ENCODE measurements at regions not wholly inside any gene's neighbourhood (a gene's known extent, or its start where the extent isn't known, plus 50 kb on each side); places are given as distances from the start of the nearest gene placed in this dataset.

DNA sequence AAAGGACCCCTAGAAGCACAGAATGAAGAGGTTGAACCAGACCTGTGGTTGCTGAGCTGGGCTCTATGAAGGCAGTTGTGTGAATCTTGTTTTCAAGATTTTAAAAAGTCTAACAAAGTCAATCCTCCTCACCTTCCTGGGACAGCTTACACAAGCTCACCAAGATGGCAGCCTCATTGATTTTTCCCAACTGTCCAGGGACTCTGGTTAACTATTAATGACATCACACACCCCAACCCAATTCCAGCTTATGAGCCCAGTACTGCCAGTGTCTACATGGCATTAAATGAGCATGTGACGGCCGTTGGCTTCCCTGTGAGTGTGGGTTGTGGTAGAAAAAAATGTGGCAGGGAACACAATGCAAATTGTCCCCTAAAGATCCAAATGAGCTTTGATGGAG, 137.0 kb downstream of the CHST1 start:
- no peak overlapping the region for H3K4me3 Mint-ChIP-seq (ENCODE audit: low read depth)
- H3K27ac Mint-ChIP-seq, result peak overlapping the region; percentile 58
- H3K9me3 Mint-ChIP-seq, result no peaks in the 10 kb centered on the region
- intact Hi-C loops (cut with micrococcal nuclease), result no loop called here
- H3K4me1 Mint-ChIP-seq (ENCODE audit: low read depth), result peaks cover 16% of the 10 kb centered on the region
- H3K27me3 Mint-ChIP-seq (ENCODE audit: low read depth), result no peaks in the 10 kb centered on the region
- no peaks in the 10 kb centered on the region for H3K36me3 Mint-ChIP-seq (ENCODE audit: low read depth)
- DNase-seq (ENCODE audit: low spot score), result no peak

DNA sequence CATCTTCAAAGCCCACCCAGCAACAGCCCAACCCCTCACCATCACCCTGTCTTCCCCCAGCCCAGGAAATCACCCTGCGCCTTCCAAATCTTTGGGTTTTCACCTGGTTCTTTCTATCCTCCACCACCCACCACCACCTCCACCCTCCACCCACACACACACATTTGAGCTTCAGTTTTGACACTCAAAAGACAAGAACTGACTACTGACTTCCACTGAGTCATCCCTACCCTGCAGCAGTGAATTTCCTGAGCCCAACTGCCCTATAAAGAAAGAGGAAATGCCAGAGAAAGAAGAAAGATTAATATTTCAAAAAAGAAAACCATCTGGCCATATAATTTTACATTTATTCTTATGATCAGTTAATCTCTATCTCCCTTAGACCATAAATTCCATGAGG, 137.5 kb downstream of the CHST1 start:
- Mint-ChIP-seq H3K4me3 (ENCODE audit: low read depth) (no peak overlapping the region), H3K4me1 (ENCODE audit: low read depth) (peaks cover 16% of the 10 kb centered on the region), H3K9me3 (no peaks in the 10 kb centered on the region), H3K27me3 (ENCODE audit: low read depth) (no peaks in the 10 kb centered on the region), H3K36me3 (ENCODE audit: low read depth) (no peaks in the 10 kb centered on the region), H3K27ac (peak overlapping the region; percentile 58)
- intact Hi-C loops (cut with micrococcal nuclease), result no loop called here
- DNase-seq (ENCODE audit: low spot score), result no peak

- no peaks in the 10 kb centered on the region for H3K9me3 Mint-ChIP-seq
- intact Hi-C loops (cut with micrococcal nuclease), result no loop called here
- H3K36me3 Mint-ChIP-seq (ENCODE audit: low read depth), result no peaks in the 10 kb centered on the region
- no peak overlapping the region for H3K27ac Mint-ChIP-seq
- no peak for DNase-seq (ENCODE audit: low spot score)
- H3K27me3 Mint-ChIP-seq (ENCODE audit: low read depth), result no peaks in the 10 kb centered on the region
- H3K4me3 Mint-ChIP-seq (ENCODE audit: low read depth), result no peak overlapping the region
- H3K4me1 Mint-ChIP-seq (ENCODE audit: low read depth), result peaks cover 16% of the 10 kb centered on the region
Observed at GRCh38 chr11:45525393-45525792, 140.0 kb downstream of the CHST1 start.

DNA sequence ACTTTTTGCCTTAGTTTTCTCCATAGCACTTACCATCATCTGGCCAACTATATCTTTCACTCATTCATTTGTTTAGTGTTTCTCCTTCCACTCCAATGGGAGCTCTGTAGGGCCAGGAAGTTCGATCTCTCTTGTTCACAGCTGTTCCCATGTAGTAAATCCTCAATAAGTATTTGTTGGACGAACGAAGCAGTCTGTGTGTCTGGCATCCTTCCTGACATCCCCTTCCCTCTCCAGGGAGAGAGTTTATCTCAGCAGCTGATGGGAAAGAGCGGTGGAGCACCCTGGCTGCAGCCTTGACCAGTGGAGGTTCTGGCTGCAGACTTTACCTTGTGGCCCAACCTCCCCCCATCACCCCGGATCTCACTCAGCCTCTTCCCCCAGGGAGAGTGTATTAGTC, 141.7 kb downstream of the CHST1 start:
- H3K4me3 Mint-ChIP-seq (ENCODE audit: low read depth), result no peak overlapping the region
- intact Hi-C loops (cut with micrococcal nuclease), result no loop called here
- no peaks in the 10 kb centered on the region for H3K36me3 Mint-ChIP-seq (ENCODE audit: low read depth)
- DNase-seq (ENCODE audit: low spot score), result no peak
- no peaks in the 10 kb centered on the region for H3K27me3 Mint-ChIP-seq (ENCODE audit: low read depth)
- no peak overlapping the region for H3K27ac Mint-ChIP-seq
- H3K4me1 Mint-ChIP-seq (ENCODE audit: low read depth), result peaks cover 16% of the 10 kb centered on the region
- no peaks in the 10 kb centered on the region for H3K9me3 Mint-ChIP-seq

- intact Hi-C loops (cut with micrococcal nuclease), result no loop called here
Observed at GRCh38 chr11:45518833-45519535, 146.4 kb downstream of the CHST1 start.

DNA sequence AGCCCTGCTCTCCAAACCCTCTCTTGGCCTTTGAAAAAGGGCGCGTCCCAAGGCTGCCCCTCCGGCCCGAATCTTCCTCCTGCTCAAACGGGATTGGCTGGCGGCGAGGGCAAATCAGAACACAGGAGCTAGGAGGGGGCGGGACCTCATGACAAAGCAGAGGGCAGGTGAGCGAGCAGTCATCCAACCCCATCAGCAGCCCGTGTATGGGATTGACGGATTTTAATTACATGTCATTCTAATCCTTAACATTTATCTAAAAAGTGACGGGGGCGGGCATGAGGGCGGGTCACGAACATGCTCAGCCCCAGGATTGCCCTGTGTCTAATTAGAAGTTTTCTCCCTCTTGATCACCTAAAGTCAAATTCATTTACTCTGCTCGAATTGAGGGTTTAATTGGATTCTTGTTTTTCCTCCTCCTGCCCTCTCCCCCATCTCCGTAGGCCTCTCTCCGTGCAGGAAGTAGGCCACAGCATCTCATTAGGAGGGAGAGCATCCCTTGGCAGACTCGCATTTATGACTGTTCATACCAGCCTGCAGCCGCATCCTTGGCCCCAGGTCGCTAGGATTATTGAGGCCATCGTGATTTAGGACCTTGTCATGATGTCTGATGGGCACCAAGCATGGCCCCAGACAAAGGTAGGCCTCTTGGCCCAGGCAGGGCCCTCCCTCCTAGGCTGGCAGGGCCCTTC, 147.1 kb downstream of the CHST1 start:
- H3K4me1 Mint-ChIP-seq (ENCODE audit: low read depth), result no peaks in the 10 kb centered on the region

More at GRCh38 chr11:45518833-45519535, 146.4 kb downstream of the CHST1 start:
- no peaks in the 10 kb centered on the region for H3K9me3 Mint-ChIP-seq
- no peaks in the 10 kb centered on the region for H3K27me3 Mint-ChIP-seq (ENCODE audit: low read depth)
- no peaks in the 10 kb centered on the region for H3K4me1 Mint-ChIP-seq (ENCODE audit: low read depth)
- no peak overlapping the region for H3K4me3 Mint-ChIP-seq (ENCODE audit: low read depth)
- H3K36me3 Mint-ChIP-seq (ENCODE audit: low read depth), result no peaks in the 10 kb centered on the region
- DNase-seq (ENCODE audit: low spot score), result no peak
- H3K27ac Mint-ChIP-seq, result no peak overlapping the region

DNA sequence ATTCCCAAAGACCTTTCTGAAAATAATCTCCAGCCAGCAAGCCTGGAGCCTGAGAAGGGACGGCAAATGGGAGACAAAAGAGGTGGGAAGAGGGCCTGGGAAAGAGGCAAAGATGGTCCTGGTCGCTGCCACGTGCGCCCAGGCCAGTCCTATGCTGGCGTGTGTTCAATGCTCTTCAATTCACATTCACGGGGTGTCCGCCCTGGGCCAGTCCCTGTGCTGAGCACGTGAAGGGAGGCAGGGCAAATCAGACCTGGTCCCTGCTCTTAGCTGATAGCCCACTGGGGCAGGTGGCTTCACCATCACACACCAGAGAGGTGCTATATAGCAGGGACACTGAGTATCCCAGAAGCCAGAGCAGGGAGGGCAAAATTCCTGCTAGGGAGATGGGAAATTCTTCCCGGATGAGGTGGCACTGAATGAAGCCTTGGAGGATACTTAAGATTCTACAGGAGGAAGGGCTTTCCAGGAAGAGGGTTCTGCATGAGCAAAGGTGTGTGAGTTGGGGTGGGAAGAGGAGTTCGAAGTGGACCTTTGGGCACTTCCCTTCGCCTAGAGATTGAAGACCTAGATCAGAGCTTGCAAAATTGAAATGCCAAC, 148.2 kb downstream of the CHST1 start:
- no peak overlapping the region for H3K4me3 Mint-ChIP-seq (ENCODE audit: low read depth)
- no peaks in the 10 kb centered on the region for H3K9me3 Mint-ChIP-seq
- no peak overlapping the region for H3K27ac Mint-ChIP-seq
- intact Hi-C loops (cut with micrococcal nuclease), result no loop called here
- H3K4me1 Mint-ChIP-seq (ENCODE audit: low read depth), result no peaks in the 10 kb centered on the region
- H3K27me3 Mint-ChIP-seq (ENCODE audit: low read depth), result no peaks in the 10 kb centered on the region
- DNase-seq (ENCODE audit: low spot score), result no peak
- H3K36me3 Mint-ChIP-seq (ENCODE audit: low read depth), result no peaks in the 10 kb centered on the region

More for the DNA sequence above, 147.1 kb downstream of the CHST1 start:
- no peaks in the 10 kb centered on the region for H3K27me3 Mint-ChIP-seq (ENCODE audit: low read depth)
- no peaks in the 10 kb centered on the region for H3K9me3 Mint-ChIP-seq
- no peak overlapping the region for H3K4me3 Mint-ChIP-seq (ENCODE audit: low read depth)
- H3K36me3 Mint-ChIP-seq (ENCODE audit: low read depth), result no peaks in the 10 kb centered on the region
- no peak for DNase-seq (ENCODE audit: low spot score)
- intact Hi-C loops (cut with micrococcal nuclease), result no loop called here
- H3K27ac Mint-ChIP-seq, result no peak overlapping the region

- intact Hi-C loops (cut with micrococcal nuclease), result no loop called here
- H3K4me1 Mint-ChIP-seq (ENCODE audit: low read depth), result no peaks in the 10 kb centered on the region
- H3K9me3 Mint-ChIP-seq, result no peaks in the 10 kb centered on the region
- H3K4me3 Mint-ChIP-seq (ENCODE audit: low read depth), result no peak overlapping the region
- no peaks in the 10 kb centered on the region for H3K36me3 Mint-ChIP-seq (ENCODE audit: low read depth)
- no peak overlapping the region for H3K27ac Mint-ChIP-seq
- no peaks in the 10 kb centered on the region for H3K27me3 Mint-ChIP-seq (ENCODE audit: low read depth)
- no peak for DNase-seq (ENCODE audit: low spot score)
Observed at GRCh38 chr11:45513821-45514340, 151.5 kb downstream of the CHST1 start.

GRCh38 chr11:45512471-45513148, 152.8 kb downstream of the CHST1 start:
- no peak overlapping the region for H3K27ac Mint-ChIP-seq
- no peaks in the 10 kb centered on the region for H3K4me1 Mint-ChIP-seq (ENCODE audit: low read depth)
- no peaks in the 10 kb centered on the region for H3K36me3 Mint-ChIP-seq (ENCODE audit: low read depth)
- H3K9me3 Mint-ChIP-seq, result no peaks in the 10 kb centered on the region
- no peaks in the 10 kb centered on the region for H3K27me3 Mint-ChIP-seq (ENCODE audit: low read depth)
- H3K4me3 Mint-ChIP-seq (ENCODE audit: low read depth), result no peak overlapping the region
- intact Hi-C loops (cut with micrococcal nuclease), result no loop called here
- DNase-seq (ENCODE audit: low spot score), result no peak

DNA sequence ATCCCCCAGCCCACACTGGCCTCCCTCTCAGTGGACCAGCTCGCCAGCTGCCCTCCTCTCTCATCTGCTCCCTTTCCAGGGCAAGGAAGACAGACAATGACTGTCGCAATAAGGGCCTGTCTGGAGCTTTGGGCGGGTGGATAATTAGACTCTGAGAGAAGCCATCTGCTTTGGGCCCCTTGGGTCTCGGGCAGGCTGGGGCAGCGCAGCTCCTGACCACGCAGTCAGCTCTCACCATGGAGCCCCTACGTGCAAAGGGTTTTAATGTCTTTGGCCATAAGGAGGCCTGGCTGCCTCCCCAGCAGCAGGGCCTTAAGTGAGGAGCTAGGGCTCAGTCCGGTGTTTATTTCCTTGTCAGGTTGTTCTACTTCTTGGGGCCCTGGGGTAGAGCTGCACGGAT, 153.9 kb downstream of the CHST1 start:
- H3K4me3 Mint-ChIP-seq (ENCODE audit: low read depth), result no peak overlapping the region
- no peak overlapping the region for H3K27ac Mint-ChIP-seq
- no peaks in the 10 kb centered on the region for H3K4me1 Mint-ChIP-seq (ENCODE audit: low read depth)
- H3K27me3 Mint-ChIP-seq (ENCODE audit: low read depth), result no peaks in the 10 kb centered on the region
- no peaks in the 10 kb centered on the region for H3K36me3 Mint-ChIP-seq (ENCODE audit: low read depth)
- intact Hi-C loops (cut with micrococcal nuclease), result no loop called here
- DNase-seq (ENCODE audit: low spot score), result no peak
- H3K9me3 Mint-ChIP-seq, result no peaks in the 10 kb centered on the region

GRCh38 chr11:45507916-45508315, 157.5 kb downstream of the CHST1 start:
- Mint-ChIP-seq H3K36me3 (ENCODE audit: low read depth) (no peaks in the 10 kb centered on the region), H3K9me3 (no peaks in the 10 kb centered on the region), H3K27me3 (ENCODE audit: low read depth) (no peaks in the 10 kb centered on the region), H3K27ac (no peak overlapping the region), H3K4me1 (ENCODE audit: low read depth) (no peaks in the 10 kb centered on the region), H3K4me3 (ENCODE audit: low read depth) (no peak overlapping the region)
- no peak for DNase-seq (ENCODE audit: low spot score)
- intact Hi-C loops (cut with micrococcal nuclease), result no loop called here

GRCh38 chr11:45503311-45503710, 162.1 kb downstream of the CHST1 start:
- no peak overlapping the region for H3K4me3 Mint-ChIP-seq (ENCODE audit: low read depth)
- intact Hi-C loops (cut with micrococcal nuclease), result no loop called here
- H3K4me1 Mint-ChIP-seq (ENCODE audit: low read depth), result no peaks in the 10 kb centered on the region
- no peak overlapping the region for H3K27ac Mint-ChIP-seq
- H3K27me3 Mint-ChIP-seq (ENCODE audit: low read depth), result peaks cover 4% of the 10 kb centered on the region
- H3K9me3 Mint-ChIP-seq, result no peaks in the 10 kb centered on the region
- no peak for DNase-seq (ENCODE audit: low spot score)
- H3K36me3 Mint-ChIP-seq (ENCODE audit: low read depth), result no peaks in the 10 kb centered on the region

DNA sequence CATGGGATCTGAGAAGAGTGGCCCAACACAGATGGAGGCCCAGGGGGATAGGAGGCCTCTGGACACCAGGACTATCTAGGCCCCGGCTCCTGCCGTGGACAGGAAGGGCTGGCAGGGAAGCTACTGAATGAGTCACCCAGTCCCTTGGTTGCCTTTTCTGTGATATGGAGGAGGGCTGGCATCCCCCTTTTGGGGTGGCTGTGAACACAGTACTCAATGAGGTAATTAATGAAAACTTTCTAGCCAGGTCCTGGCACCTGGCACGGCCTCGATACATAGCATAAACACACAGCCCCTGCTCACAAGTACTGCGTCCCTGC, 163.2 kb downstream of the CHST1 start:
- Mint-ChIP-seq H3K27ac (no peak overlapping the region), H3K9me3 (no peaks in the 10 kb centered on the region), H3K36me3 (ENCODE audit: low read depth) (no peaks in the 10 kb centered on the region), H3K4me1 (ENCODE audit: low read depth) (no peaks in the 10 kb centered on the region), H3K27me3 (ENCODE audit: low read depth) (peaks cover 16% of the 10 kb centered on the region), H3K4me3 (ENCODE audit: low read depth) (no peak overlapping the region)
- intact Hi-C loops (cut with micrococcal nuclease), result no loop called here
- no peak for DNase-seq (ENCODE audit: low spot score)

All from activated T-helper 2 cell treated with anti-CD3 and anti-CD28 coated beads, Interferon-gamma antibody, Interleukin-2, Interleukin-4, amounts not matched to agents 10 μg/mL and 5 μg/mL and 100 μg/mL, durations not matched to agents 14 hours and 24 hours and 36 hours (primary cell).